SU-DHL-6 (cell line): ENCODE measurements at regions not wholly inside any gene's neighbourhood (a gene's known extent, or its start where the extent isn't known, plus 50 kb on each side); places are given as distances from the start of the nearest gene placed in this dataset.

Experiments used
- CTCF ChIP-seq: fragments of 200-600 bp; sonication (generic); IDR thresholded peaks from one replicate; pipeline ENCODE4 v1.5.1; 2017; ENCODE audit warnings: antibody characterized with exemption, mild to moderate bottlenecking, low read length, moderate library complexity; ENCODE audit not compliant: insufficient read depth, poor library complexity, severe bottlenecking
- EZH2phosphoT487 ChIP-seq: fragments of 200-600 bp; sonication (generic), shearing (Covaris generic); conservative IDR thresholded peaks from 2 replicates; pipeline ENCODE4 v1.6.1; 2018; ENCODE audit warnings: mild to moderate bottlenecking, antibody characterized with exemption, low read length, moderate library complexity, mixed read lengths

GRCh38 chr2:136402281-136402680 lies 284.3 kb upstream of the CXCR4 start:
- TF ChIP-seq CTCF: no peak
- no peak for TF ChIP-seq EZH2phosphoT487
